Activated naive CD4-positive, alpha-beta T cell treated with anti-CD3 and anti-CD28 coated beads, Interleukin-2, amount 10 ng/mL, durations not matched to agents 7 days and 5 days (primary cell): ENCODE measurements at regions not wholly inside any gene's neighbourhood (a gene's known extent, or its start where the extent isn't known, plus 50 kb on each side); places are given as distances from the start of the nearest gene placed in this dataset.

Experiments used
- CTCF ChIA-PET: fragments of 350-600 bp; sonication (Branson Sonifier 250); formaldehyde crosslinking; loops from one replicate; lab custom pipeline; 2021; ENCODE audit warnings: antibody characterized with exemption; lab: Charles Lee
- DNase-seq: peaks from one replicate; pipeline ENCODE4 v3.0.0-alpha.2; 2020
- H3K27ac Mint-ChIP-seq: one replicate; pipeline ENCODE4 v1.8.0; 2021; ENCODE audit warnings: mild to moderate bottlenecking, moderate library complexity, mixed read lengths
- H3K27me3 Mint-ChIP-seq: one replicate; pipeline ENCODE4 v1.8.0; 2021; ENCODE audit warnings: mild to moderate bottlenecking, mixed read lengths
- H3K36me3 Mint-ChIP-seq: one replicate; pipeline ENCODE4 v1.8.0; 2021; ENCODE audit warnings: mixed read lengths
- H3K4me1 Mint-ChIP-seq: one replicate; pipeline ENCODE4 v1.8.0; 2021; ENCODE audit warnings: mixed read lengths
- H3K4me3 Mint-ChIP-seq: one replicate; pipeline ENCODE4 v1.8.0; 2021; ENCODE audit warnings: mild to moderate bottlenecking, moderate library complexity, mixed read lengths
- H3K9me3 Mint-ChIP-seq: one replicate; pipeline ENCODE4 v1.8.0; 2021; ENCODE audit warnings: mixed read lengths

DNA sequence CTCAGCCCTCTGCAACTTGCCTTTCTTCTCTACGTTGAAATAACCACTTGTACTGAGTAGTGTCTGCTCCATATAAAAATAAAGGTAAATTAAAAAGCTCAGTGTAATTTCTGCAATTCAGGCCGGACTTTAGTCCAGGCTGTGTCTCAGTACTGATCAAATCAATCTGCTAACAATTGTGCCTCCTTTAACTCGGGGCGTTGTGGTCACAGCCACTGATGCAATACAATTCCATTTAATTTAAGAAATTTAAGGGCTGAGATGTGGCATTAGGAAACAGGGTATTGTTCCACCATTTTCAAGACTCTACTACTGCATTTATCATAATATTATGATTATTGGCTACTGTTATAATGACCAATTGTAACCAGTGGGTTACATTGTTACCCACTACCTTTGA is 60.0 kb upstream of the NPAS2 start:
- Mint-ChIP-seq H3K27ac (no peak overlapping the region), H3K4me3 (no peak overlapping the region), H3K36me3 (no peaks in the 10 kb centered on the region), H3K27me3 (peaks cover 19% of the 10 kb centered on the region), H3K4me1 (no peaks in the 10 kb centered on the region), H3K9me3 (no peaks in the 10 kb centered on the region)
- CTCF ChIA-PET, result no interaction called here
- DNase-seq, result no peak

DNA sequence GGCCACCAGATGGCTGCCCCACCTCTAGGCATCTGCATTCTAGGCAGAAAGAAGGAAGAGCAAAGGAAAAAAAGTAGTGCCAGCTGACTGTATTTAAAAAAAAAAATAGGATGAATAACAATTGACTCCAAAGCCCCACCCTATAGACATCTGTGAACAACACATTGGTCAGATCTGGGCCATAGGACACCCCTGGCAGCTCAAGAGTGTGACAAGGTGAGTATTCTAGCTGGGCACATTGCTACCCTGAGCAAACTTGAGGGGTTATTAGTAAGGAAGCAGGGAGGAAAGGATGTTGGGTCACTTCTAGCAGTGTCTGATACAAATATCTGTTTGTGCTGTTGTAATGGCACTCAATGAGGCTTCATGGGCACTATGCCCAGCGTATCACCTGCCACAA is 58.6 kb upstream of the NPAS2 start:
- no peak for DNase-seq
- Mint-ChIP-seq H3K9me3 (no peaks in the 10 kb centered on the region), H3K4me3 (no peak overlapping the region), H3K27me3 (peaks cover 18% of the 10 kb centered on the region), H3K36me3 (no peaks in the 10 kb centered on the region), H3K27ac (no peak overlapping the region), H3K4me1 (no peaks in the 10 kb centered on the region)
- CTCF ChIA-PET, result no interaction called here

DNA sequence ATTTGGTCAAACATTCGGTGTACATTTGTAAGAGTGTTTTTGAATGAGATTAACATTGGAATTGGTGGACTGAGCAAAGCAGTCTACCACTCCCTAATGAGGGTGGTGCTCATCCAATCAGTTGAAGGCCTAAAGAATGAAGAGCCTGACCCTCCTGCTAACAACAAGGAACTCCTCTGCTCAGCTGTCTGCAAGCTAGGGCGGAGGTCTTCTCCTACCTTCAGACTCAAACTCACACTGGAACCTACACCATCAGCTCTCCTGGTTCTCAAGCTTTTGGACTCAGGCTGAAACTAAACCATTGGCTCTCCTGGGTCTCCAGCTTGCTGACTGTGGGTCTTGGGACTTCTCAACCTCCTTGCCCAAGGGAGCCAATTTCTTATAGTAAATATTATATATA is 55.5 kb upstream of the NPAS2 start:
- no peak overlapping the region for H3K4me3 Mint-ChIP-seq
- CTCF ChIA-PET, result no interaction called here

DNA sequence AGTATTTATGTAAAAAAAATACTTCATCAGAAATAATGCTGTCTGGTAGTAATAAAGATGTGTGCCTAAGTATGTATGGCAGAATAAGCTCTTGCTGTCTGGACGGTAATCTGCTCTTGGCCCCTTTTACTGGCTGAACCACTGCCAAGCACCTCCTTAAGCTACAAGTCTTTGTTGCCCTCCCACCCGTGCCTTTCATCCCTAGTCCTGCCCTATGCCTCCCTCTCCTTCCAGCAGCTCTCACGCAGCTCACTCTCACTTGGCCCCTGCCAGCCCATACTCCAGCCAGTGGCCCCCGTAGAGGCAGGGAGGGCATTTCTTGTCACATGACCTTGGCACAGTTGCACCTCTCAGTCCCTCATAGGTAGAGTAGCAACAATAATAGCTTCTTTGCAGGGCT is 54.5 kb upstream of the NPAS2 start:
- CTCF ChIA-PET, result no interaction called here
- peaks cover 28% of the 10 kb centered on the region for H3K27me3 Mint-ChIP-seq
- H3K4me1 Mint-ChIP-seq, result no peaks in the 10 kb centered on the region
- no peaks in the 10 kb centered on the region for H3K36me3 Mint-ChIP-seq
- DNase-seq, result no peak
- no peak overlapping the region for H3K27ac Mint-ChIP-seq
- H3K9me3 Mint-ChIP-seq, result no peaks in the 10 kb centered on the region
- H3K4me3 Mint-ChIP-seq, result no peak overlapping the region

More for the DNA sequence above, 55.5 kb upstream of the NPAS2 start:
- no peaks in the 10 kb centered on the region for H3K9me3 Mint-ChIP-seq
- H3K27me3 Mint-ChIP-seq, result peaks cover 28% of the 10 kb centered on the region
- no peak overlapping the region for H3K27ac Mint-ChIP-seq
- no peaks in the 10 kb centered on the region for H3K4me1 Mint-ChIP-seq
- no peaks in the 10 kb centered on the region for H3K36me3 Mint-ChIP-seq
- no peak for DNase-seq

DNA sequence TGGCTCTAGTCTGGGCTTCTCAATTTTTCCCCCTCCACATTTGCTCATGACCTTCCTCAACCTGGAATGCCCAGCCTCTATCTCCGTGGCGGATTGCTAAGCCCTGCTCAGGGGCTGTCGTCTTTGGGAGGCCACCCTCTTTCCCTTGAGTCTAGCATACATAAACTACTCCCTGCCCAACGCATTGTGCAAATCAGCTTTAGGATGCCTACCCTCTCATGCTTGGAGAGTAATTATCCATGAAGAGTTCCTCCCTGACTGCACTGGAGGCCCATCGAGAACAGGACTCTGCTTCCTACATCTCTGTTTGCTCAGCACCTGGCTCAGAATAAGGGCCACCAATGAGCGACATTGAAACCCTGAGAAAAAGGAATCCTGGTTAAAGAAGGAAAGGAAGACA is 53.7 kb upstream of the NPAS2 start:
- H3K4me3 Mint-ChIP-seq, result no peak overlapping the region
- H3K4me1 Mint-ChIP-seq, result no peaks in the 10 kb centered on the region
- CTCF ChIA-PET, result no interaction called here
- no peaks in the 10 kb centered on the region for H3K36me3 Mint-ChIP-seq
- no peak overlapping the region for H3K27ac Mint-ChIP-seq
- no peak for DNase-seq
- peaks cover 30% of the 10 kb centered on the region for H3K27me3 Mint-ChIP-seq
- H3K9me3 Mint-ChIP-seq, result no peaks in the 10 kb centered on the region

DNA sequence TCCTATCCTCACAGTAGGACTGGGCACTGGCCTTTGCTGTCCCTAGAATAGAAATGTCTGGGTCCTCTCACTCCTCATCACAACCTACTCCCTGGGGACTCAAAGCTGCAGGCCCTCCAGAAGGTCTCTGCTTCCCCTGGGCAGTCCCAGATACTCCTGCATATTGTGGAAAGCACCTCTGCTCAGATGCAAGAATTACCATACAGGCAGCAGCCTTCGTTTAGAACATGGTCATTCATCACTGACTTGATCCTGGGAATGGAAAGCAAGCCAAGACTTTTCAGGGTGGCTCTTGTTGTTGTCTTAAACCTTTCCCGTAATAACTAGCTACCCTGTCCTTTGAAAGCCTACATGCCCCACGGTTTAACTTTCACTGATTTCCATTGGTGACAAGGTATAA is 53.1 kb upstream of the NPAS2 start:
- no peaks in the 10 kb centered on the region for H3K36me3 Mint-ChIP-seq
- no peak overlapping the region for H3K4me3 Mint-ChIP-seq
- H3K27ac Mint-ChIP-seq, result no peak overlapping the region
- no peaks in the 10 kb centered on the region for H3K9me3 Mint-ChIP-seq
- peaks cover 32% of the 10 kb centered on the region for H3K27me3 Mint-ChIP-seq
- no peaks in the 10 kb centered on the region for H3K4me1 Mint-ChIP-seq
- CTCF ChIA-PET, result no interaction called here
- DNase-seq, result no peak

DNA sequence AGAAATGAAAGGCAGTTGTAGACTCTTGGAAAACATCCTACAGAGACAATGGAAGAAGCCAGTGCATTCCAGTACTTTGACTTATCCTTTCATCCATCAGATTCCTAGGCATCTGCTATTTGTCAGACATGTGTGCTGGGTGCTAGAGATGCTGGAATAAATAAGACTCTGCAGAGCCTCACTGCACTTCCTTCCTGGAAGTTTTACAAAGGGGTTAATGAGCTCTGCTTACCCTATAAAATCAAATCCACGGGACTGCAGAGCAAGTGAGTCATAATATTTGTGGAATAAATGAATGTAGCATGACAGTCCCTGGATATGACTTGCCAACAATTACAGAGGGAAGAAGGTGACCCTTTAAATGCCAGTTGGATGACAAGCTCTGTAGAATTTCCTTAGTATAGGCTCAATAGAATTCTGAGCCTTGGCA is 52.7 kb upstream of the NPAS2 start:
- no peaks in the 10 kb centered on the region for H3K36me3 Mint-ChIP-seq
- H3K27ac Mint-ChIP-seq, result no peak overlapping the region
- H3K4me1 Mint-ChIP-seq, result no peaks in the 10 kb centered on the region
- DNase-seq, result no peak
- H3K27me3 Mint-ChIP-seq, result peaks cover 30% of the 10 kb centered on the region
- no peaks in the 10 kb centered on the region for H3K9me3 Mint-ChIP-seq
- CTCF ChIA-PET, result no interaction called here
- H3K4me3 Mint-ChIP-seq, result no peak overlapping the region

DNA sequence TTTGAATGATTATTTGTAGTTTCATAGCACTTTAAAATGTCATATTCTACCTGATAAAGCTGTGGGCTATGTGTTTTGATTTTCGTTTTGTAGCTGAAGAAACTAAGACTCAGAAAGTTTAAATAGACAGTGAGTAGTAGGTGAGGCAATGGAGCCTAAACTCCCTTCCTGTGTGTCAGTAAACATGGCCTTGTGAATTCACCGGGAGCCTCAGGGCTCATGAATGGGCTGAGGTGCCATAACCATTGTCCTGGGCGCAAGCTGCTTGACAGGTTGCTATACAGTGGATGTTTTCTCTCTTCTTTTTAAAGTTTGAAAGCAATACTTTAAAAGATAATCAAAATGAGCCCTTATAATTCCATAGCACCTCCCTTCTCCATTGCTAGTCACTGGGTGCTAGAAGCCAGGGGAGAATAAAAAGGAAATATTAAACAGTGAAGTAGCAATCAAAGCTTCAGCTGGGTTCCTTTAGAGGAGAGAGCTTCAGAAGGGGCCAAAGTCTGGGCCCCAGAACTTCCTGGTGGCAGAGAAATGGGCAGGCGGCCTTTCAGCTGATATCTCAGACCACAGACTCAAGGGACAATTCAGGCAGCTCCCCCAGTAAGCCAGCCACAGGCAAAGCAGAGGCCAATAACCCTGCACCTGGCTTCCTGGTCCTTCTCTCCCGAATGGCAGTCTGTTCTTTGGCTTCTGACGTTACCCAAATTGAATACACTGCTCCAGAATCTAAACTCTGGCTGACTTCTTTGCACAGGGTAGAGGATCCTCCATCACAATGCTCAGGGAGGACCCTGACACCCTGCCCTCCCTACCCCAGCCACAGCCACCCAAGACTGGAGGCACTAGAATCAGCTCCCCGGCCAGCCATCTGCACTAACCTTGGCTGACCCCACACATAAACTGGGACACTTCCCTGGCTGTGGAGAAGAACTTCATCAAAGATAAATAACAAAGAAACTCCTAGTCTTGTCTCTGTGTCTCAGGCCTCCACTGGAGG is 51.8 kb upstream of the NPAS2 start:
- Mint-ChIP-seq H3K27ac (no peak overlapping the region), H3K4me1 (no peaks in the 10 kb centered on the region), H3K4me3 (no peak overlapping the region), H3K36me3 (no peaks in the 10 kb centered on the region), H3K9me3 (no peaks in the 10 kb centered on the region), H3K27me3 (peaks cover 30% of the 10 kb centered on the region)
- DNase-seq, result no peak
- CTCF ChIA-PET, result no interaction called here
